ENCODE measurements at regions not wholly inside any gene's neighbourhood (a gene's known extent, or its start where the extent isn't known, plus 50 kb on each side); places are given as distances from the start of the nearest gene placed in this dataset.

DNA sequence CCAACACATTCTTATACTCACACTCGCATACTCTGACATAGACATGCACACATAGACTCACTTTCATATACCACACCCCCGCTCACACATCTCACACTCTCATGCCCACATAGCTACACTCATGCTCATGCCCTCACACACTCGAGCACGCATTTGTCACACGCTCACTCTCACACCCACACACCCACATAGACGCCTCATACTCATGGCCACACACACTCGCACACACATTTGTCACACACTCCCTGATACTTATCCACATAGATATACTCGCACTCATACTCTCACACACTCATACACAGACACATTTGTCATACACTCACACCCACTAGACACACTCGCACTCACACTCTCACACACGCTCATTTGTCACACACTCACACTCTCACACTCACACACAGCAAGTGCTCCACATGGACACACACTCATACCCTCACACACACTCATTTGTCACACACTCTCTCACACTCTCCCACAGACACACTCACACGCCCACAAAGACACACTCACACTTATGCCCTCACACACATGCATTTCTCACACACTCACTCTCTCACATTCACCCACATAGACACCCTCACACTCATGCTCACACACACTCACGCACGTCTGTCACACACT lies 50.9 kb downstream of the TNP1 start:
- DNase-seq (ENCODE audit: insufficient read length, low spot score): no peak
- FAIRE-seq: no peak
- TF ChIP-seq, protein P1, sequence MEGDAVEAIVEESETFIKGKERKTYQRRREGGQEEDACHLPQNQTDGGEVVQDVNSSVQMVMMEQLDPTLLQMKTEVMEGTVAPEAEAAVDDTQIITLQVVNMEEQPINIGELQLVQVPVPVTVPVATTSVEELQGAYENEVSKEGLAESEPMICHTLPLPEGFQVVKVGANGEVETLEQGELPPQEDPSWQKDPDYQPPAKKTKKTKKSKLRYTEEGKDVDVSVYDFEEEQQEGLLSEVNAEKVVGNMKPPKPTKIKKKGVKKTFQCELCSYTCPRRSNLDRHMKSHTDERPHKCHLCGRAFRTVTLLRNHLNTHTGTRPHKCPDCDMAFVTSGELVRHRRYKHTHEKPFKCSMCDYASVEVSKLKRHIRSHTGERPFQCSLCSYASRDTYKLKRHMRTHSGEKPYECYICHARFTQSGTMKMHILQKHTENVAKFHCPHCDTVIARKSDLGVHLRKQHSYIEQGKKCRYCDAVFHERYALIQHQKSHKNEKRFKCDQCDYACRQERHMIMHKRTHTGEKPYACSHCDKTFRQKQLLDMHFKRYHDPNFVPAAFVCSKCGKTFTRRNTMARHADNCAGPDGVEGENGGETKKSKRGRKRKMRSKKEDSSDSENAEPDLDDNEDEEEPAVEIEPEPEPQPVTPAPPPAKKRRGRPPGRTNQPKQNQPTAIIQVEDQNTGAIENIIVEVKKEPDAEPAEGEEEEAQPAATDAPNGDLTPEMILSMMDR (IDR thresholded peaks at IDR 0.05; ENCODE audit: insufficient read depth, missing control alignments): no peak

DNA sequence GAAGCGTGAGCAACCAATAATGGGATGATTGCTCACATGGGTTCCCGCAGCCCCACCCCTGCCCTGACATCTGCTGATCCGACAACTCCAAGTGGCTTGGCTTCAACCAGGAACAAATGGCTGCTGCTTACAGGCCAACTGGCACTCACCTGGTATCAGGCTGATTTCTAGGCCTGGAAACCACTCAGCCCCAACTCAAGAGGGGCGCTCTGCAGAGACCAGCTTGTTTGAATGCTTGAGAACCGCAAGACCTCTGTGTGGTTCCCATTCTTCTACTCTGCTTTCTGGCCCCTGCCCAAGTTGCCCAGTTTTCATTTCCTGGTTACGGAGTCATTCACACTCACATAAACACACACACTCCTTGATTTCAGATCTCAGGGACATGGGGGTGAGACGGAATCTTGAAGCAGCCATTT lies 52.0 kb downstream of the TNP1 start:
- DNase-seq (ENCODE audit: insufficient read length, low spot score): no peak
- FAIRE-seq: no peak
- TF ChIP-seq, protein P1 (IDR thresholded peaks at IDR 0.05; ENCODE audit: insufficient read depth, missing control alignments): no peak

DNA sequence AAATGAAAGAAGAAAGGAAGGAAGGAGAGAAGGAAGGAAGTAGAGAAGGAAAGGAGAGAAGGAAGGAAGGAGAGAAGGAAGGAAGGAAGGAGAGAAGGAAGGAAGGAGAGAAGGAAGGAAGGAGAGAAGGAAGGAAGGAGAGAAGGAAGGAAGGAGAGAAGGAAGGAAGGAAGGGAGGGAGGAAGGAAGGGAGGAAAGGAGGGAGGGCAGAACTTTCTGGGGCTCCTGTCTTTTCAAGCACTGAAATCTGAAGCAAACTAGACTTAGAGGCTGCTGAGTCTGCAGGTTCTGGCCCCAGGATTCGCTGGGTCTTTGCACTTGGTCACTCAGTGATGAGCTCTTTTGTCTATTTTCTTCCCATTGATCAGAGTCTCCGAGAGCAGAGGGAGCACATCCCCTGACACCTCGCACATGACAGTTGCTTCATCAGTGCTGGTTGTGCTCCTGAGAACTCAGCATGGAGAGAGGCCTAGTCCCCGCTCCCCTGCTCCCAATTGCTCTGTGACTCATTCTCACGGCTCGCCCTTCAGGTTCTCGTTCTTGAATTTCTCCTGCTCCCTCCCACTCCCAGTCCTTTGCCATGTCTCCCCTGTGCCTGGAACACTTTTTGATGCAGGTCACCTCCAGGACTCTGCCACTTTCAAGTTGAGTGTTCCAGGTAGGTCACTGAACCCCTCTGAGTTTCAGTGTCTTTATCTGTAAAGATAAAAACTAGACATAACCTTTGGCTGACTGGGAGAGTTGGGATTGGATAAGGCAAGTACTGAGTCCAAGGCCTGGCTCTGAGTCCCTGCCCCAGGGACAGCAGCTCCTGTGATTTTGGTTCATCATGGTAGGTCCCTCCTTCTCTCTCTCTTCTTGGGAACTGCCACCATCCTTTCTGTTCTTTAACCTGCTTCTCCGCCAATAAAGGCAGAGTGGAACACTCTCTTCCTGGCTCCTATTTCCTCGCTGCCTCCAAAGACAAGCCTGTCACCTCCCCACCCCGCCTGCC lies 55.2 kb downstream of the TNP1 start:
- FAIRE-seq: no peak
- TF ChIP-seq, protein P1 (IDR thresholded peaks at IDR 0.05; ENCODE audit: insufficient read depth, missing control alignments): no peak
- DNase-seq (ENCODE audit: insufficient read length, low spot score): no peak

DNA sequence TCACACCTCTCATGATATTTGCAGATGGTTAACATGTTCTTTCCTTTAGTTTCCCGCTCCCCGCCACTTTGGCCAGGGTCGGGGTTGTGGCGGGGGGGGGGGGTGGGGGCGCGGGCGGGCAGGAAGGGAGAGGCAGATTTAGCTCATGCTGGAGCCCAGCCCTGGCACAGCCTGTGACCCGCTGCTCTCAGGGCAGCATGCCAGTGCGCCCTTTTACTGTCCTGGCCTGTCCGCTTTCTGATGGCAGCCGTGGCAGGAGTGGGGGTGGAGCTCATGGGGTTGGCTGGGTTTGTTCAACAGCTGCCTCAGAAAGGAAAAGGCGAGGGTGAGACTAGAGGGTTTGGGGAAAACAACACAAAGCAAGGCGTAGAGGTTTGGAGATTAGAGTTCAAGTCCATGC lies 56.1 kb downstream of the TNP1 start:
- FAIRE-seq: no peak
- no peak for DNase-seq (ENCODE audit: insufficient read length, low spot score)
- TF ChIP-seq, protein P1 (IDR thresholded peaks at IDR 0.05; ENCODE audit: insufficient read depth, missing control alignments): no peak

DNA sequence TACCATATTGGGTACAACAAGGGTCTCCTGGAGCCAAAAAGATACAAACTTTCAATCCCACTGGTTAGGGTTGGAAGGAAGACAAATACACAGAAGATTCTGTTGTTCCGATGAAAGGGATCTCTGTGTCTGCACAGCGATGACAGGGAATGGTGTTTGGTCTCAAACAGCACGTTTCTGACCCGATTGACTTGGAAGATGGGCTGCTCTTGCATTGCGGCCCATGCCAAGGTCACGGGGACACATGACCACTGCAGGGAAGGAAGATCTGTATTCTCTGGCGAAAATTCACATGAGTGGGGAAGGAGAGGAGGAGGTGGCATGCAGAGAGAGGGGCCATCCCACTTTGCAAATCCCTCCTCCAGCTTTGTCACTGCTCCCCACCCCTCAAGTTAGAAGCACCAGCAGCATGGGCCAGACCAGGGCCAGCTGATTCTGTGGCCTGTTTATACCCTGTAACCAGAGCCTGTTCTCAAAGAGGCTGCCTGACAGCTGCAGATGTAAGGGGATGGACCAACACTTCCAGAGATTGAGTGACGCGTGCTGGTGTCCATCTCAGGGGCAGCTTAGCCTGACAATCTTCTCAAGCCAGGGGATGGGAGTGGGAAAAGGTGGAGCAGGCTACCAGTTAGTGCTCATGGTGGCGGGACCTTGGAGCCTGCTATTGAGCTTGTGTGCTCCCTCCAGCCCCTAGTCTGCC lies 57.2 kb downstream of the TNP1 start:
- FAIRE-seq (no peak), DNase-seq (ENCODE audit: insufficient read length, low spot score) (no peak)
- TF ChIP-seq, protein P1 (IDR thresholded peaks at IDR 0.05; ENCODE audit: insufficient read depth, missing control alignments): no peak

DNA sequence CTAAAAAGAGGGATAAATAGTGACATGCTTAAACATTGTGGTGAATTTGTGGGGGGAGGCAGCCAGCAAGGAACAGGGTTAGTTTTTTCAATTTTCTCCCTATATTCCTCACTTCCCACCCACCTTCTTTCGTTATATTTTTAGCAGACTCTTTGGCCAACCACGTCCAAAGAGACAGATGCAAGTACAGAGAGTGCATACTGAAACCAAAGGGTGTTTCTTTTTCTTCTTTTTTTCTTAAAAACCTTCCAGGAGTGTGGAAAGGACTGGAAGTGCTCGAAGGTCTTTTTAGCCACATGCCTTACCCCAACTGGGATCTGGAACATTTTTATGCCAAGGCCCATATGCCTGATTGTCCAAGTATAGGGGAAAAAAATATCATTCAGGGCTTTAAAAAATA lies 59.0 kb downstream of the TNP1 start:
- FAIRE-seq (no peak), DNase-seq (ENCODE audit: insufficient read length, low spot score) (no peak)
- TF ChIP-seq, protein P1 (IDR thresholded peaks at IDR 0.05; ENCODE audit: insufficient read depth, missing control alignments): no peak
